OCI-LY3 (cell line): ENCODE measurements at regions not wholly inside any gene's neighbourhood (a gene's known extent, or its start where the extent isn't known, plus 50 kb on each side); places are given as distances from the start of the nearest gene placed in this dataset.

ENCODE experiments used
- EZH2phosphoT487 ChIP-seq: fragments of 200-600 bp; shearing (Covaris generic); IDR thresholded peaks from 2 replicates; pipeline ENCODE4 v1.6.1; 2018; ENCODE audit warnings: antibody characterized with exemption, mixed run types, low read depth
- TF ChIP-seq, protein P1 (sequence below): fragments of 200-600, 300-600 bp; sonication (generic); IDR thresholded peaks from 2 replicates; pipeline ENCODE4 v1.5.1; 2014; ENCODE audit warnings: antibody characterized with exemption, low read length, low read depth

DNA sequence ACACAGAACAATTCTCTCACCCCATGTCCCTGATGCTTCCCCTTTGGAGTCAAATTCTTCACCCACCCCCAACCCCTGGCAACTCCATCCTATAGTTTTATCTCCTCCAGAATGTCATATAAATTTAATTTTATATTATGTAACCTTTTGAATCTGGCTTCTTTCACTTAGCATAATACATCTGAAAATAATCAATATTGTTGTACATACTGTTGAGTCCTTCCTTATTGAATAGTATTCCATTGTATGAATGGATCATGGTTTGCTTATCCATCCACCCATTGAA is 98.9 kb upstream of the TSC22D2 start:
- TF ChIP-seq, protein P1, sequence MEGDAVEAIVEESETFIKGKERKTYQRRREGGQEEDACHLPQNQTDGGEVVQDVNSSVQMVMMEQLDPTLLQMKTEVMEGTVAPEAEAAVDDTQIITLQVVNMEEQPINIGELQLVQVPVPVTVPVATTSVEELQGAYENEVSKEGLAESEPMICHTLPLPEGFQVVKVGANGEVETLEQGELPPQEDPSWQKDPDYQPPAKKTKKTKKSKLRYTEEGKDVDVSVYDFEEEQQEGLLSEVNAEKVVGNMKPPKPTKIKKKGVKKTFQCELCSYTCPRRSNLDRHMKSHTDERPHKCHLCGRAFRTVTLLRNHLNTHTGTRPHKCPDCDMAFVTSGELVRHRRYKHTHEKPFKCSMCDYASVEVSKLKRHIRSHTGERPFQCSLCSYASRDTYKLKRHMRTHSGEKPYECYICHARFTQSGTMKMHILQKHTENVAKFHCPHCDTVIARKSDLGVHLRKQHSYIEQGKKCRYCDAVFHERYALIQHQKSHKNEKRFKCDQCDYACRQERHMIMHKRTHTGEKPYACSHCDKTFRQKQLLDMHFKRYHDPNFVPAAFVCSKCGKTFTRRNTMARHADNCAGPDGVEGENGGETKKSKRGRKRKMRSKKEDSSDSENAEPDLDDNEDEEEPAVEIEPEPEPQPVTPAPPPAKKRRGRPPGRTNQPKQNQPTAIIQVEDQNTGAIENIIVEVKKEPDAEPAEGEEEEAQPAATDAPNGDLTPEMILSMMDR, result no peak
- TF ChIP-seq EZH2phosphoT487, result no peak
